ENCODE measurements at regions not wholly inside any gene's neighbourhood (a gene's known extent, or its start where the extent isn't known, plus 50 kb on each side); places are given as distances from the start of the nearest gene placed in this dataset.

DNA sequence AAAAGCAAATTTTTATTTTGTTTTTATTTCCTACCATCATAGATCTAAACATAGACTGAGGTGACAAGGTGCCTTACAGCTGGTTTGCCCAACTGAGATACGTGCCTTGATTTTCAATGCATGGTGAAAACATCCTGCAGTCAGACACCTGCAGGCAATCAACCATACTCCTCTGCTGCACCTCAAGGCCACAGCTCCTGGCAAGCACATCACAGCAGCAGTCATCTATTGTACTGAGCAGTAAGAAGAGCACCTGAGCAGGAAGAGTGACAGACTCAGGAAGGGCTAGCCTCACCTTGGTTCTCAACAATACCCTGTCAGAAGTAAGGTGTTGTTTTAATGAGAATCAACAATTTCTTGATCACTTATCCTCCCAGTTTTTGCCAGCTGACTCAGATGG is 1206.8 kb upstream of the NRXN1 start:
- H3K4me3 ChIP-seq (ENCODE audit: low read depth, poor library complexity, severe bottlenecking), result no peak overlapping the region
- 58 to 83% methylated on average over 1 of the region's 1 CpG for WGBS, 2 donors
- intact Hi-C loops (cut with DNase I; ENCODE audit: low total_unique reads), result no loop called here
- DNase-seq (ENCODE audit: low spot score in 2 of 2), result no peak
- TF ChIP-seq, protein P1, sequence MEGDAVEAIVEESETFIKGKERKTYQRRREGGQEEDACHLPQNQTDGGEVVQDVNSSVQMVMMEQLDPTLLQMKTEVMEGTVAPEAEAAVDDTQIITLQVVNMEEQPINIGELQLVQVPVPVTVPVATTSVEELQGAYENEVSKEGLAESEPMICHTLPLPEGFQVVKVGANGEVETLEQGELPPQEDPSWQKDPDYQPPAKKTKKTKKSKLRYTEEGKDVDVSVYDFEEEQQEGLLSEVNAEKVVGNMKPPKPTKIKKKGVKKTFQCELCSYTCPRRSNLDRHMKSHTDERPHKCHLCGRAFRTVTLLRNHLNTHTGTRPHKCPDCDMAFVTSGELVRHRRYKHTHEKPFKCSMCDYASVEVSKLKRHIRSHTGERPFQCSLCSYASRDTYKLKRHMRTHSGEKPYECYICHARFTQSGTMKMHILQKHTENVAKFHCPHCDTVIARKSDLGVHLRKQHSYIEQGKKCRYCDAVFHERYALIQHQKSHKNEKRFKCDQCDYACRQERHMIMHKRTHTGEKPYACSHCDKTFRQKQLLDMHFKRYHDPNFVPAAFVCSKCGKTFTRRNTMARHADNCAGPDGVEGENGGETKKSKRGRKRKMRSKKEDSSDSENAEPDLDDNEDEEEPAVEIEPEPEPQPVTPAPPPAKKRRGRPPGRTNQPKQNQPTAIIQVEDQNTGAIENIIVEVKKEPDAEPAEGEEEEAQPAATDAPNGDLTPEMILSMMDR (IDR thresholded peaks at IDR 0.05), result no peak
- TF ChIP-seq POLR2A (IDR thresholded peaks at IDR 0.05), result no peak

DNA sequence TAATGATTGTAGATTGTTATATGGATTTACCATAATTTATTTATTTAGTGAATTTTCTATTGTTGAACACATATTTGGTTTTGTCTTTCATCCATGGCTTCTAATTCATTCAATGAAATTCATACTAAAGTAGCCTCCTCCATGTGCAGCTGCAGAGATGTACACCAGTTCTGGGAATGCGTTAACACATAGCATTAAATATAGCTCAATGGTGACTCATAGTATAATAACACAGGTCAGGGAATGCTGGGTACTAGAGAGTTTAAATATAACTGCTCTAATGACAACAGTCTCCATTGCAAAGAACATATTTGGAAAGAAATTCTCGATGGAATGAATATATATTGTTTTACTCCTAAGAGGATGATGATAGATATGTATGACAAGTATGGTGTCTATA is 1190.2 kb upstream of the NRXN1 start:
- no peak overlapping the region for H3K4me3 ChIP-seq (ENCODE audit: low read depth, poor library complexity, severe bottlenecking)
- WGBS, 2 donors, result 54 to 58% methylated on average over 2 of the region's 2 CpGs
- DNase-seq (ENCODE audit: low spot score in 2 of 2), result no peak
- TF ChIP-seq POLR2A (IDR thresholded peaks at IDR 0.05), result no peak
- TF ChIP-seq, protein P1 (IDR thresholded peaks at IDR 0.05), result no peak
- intact Hi-C loops (cut with DNase I; ENCODE audit: low total_unique reads), result no loop called here

DNA sequence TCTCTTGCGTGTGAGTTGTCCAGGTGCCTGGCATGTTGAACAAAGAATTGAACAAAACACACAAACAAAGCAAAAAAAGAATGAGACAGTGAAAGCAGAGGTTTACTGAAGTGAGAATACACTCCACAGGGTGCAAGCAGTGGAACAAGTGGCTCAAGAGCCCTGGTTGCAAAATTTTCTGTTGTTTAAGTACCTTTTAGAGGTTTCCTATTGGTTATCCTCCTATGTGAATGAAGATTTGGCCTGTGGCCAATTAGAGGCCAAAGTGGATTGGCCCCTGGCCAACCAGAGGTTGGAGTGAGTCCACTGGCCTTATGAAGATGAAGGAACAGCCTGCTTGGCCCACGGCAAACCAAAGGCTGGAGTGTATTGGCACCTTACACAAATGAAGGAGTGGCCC is 1188.5 kb upstream of the NRXN1 start:
- no peak overlapping the region for H3K4me3 ChIP-seq (ENCODE audit: low read depth, poor library complexity, severe bottlenecking)
- intact Hi-C loops (cut with DNase I; ENCODE audit: low total_unique reads), result no loop called here
- TF ChIP-seq, protein P1 (IDR thresholded peaks at IDR 0.05), result no peak
- no peak for TF ChIP-seq POLR2A (IDR thresholded peaks at IDR 0.05)
- WGBS, 2 donors, result 74 to 85% methylated on average over 2 of the region's 2 CpGs
- no peak for DNase-seq (ENCODE audit: low spot score in 2 of 2)

DNA sequence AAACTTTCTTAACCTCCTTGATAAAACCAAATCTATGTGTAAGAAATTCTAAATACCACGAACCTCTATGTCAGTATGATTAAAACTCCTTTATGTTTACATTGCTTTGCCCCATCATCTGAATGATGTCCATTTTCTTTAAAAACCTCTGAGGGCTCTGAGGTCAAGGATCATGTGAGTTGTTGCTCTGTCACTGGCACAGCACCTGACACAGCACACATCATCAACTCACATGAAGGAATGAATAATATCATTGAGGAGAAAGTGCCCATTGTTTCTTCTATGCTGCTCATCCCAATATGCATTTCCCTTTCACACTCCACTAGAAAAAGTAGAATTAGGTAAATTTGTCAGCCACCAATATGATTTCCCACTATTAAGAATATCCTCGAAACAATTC is 1178.7 kb upstream of the NRXN1 start:
- intact Hi-C loops (cut with DNase I; ENCODE audit: low total_unique reads), result no loop called here
- no peak for TF ChIP-seq POLR2A (IDR thresholded peaks at IDR 0.05)
- 77 to 88% methylated on average over 2 of the region's 2 CpGs for WGBS, 2 donors
- DNase-seq (ENCODE audit: low spot score in 2 of 2), result no peak
- no peak overlapping the region for H3K4me3 ChIP-seq (ENCODE audit: low read depth, poor library complexity, severe bottlenecking)

DNA sequence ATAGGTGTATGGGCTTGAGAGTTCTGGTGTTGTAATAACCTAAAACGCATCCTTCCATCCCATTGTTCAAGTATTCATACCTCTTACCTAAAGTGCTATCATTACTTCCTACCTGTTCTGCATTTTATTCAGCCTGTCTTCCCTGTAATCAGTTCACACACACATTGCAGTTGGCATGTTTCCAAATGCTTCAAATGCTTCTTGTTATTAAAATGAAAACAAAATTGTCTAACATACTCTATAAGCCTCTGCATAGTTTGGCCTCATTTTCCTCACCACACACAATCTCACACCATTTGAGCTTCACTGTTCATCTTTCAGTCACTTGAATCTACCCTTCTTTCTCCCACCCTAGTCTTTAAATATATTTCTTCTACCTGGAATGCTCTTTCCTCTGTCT is 1178.2 kb upstream of the NRXN1 start:
- no peak for DNase-seq (ENCODE audit: low spot score in 2 of 2)
- TF ChIP-seq, protein P1 (IDR thresholded peaks at IDR 0.05), result no peak
- TF ChIP-seq POLR2A (IDR thresholded peaks at IDR 0.05), result no peak
- intact Hi-C loops (cut with DNase I; ENCODE audit: low total_unique reads), result no loop called here
- 73 to 76% methylated on average over 1 of the region's 1 CpG for WGBS, 2 donors
- no peak overlapping the region for H3K4me3 ChIP-seq (ENCODE audit: low read depth, poor library complexity, severe bottlenecking)

DNA sequence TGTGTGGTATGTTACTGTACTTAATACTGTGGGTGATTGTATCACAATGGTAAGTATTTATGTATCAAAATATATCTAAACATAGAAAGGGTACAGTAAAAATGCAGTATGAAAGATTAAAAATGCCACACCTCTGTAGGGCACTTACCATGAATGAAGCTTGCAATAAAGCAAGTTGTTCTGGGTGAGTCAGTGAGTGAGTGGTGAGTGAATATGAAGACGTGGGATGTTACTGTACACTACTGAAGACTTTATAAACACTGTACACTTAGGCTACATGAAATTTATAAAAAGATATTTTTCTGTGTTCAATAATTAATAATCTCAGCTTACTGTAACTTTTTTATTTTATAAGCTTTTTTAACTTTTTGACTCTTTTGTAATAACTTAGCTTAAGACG is 1162.4 kb upstream of the NRXN1 start:
- intact Hi-C loops (cut with DNase I; ENCODE audit: low total_unique reads), result no loop called here
- no peak overlapping the region for H3K4me3 ChIP-seq (ENCODE audit: low read depth, poor library complexity, severe bottlenecking)
- DNase-seq (ENCODE audit: low spot score in 2 of 2), result no peak
- WGBS, 2 donors, result 91% methylated on average over 2 of the region's 2 CpGs
- TF ChIP-seq, protein P1 (IDR thresholded peaks at IDR 0.05), result no peak
- TF ChIP-seq POLR2A (IDR thresholded peaks at IDR 0.05), result no peak

All from lower leg skin (tissue), 4 donors.